GM23338 (cell line): ENCODE measurements at regions not wholly inside any gene's neighbourhood (a gene's known extent, or its start where the extent isn't known, plus 50 kb on each side); places are given as distances from the start of the nearest gene placed in this dataset.

Experiments
- ATAC-seq: fragments of 200-7000 bp; cut with Tn5 transposase; 3 replicates; pipeline ENCODE4 v1.9.1; 2020
- DNase-seq: peaks from one replicate; pipeline ENCODE4 v3.0.0-alpha.2; 2015; ENCODE audit warnings: low spot score
- H2AFZ ChIP-seq: fragments of 200-600 bp; sonication (generic); 2 replicates; pipeline ENCODE4 v1.8.0; 2016; ENCODE audit warnings: antibody characterized with exemption, mild to moderate bottlenecking, moderate library complexity
- H3F3A ChIP-seq: fragments of 200-600 bp; sonication (generic); replicated peaks from 2 replicates; pipeline ENCODE4 v1.8.0; 2017; ENCODE audit warnings: antibody characterized with exemption, mixed run types, low read depth
- H3K27ac ChIP-seq: fragments of 200-600 bp; sonication (generic); 2 replicates; pipeline ENCODE4 v1.6.1; 2016; ENCODE audit warnings: low read depth
- H3K27me3 ChIP-seq: fragments of 200-600 bp; sonication (generic); 2 replicates; pipeline ENCODE4 v1.8.0; 2016; ENCODE audit warnings: mild to moderate bottlenecking, mixed run types, moderate library complexity; ENCODE audit not compliant: insufficient read depth
- H3K36me3 ChIP-seq: fragments of 200-600 bp; sonication (generic); 2 replicates; pipeline ENCODE4 v1.8.0; 2016; ENCODE audit warnings: mild to moderate bottlenecking; ENCODE audit not compliant: insufficient read depth
- H3K4me1 ChIP-seq: fragments of 200-600 bp; sonication (generic); 2 replicates; pipeline ENCODE4 v1.8.0; 2016; ENCODE audit warnings: mild to moderate bottlenecking, moderate library complexity; ENCODE audit not compliant: insufficient read depth
- H3K4me2 ChIP-seq: fragments of 200-600 bp; sonication (generic); 2 replicates; pipeline ENCODE4 v1.7.1; 2017; ENCODE audit warnings: mixed run types
- H3K4me3 ChIP-seq: fragments of 200-600 bp; sonication (generic); 2 replicates; pipeline ENCODE4 v1.6.1; 2016; ENCODE audit warnings: mixed run types
- H3K79me2 ChIP-seq: fragments of 200-600 bp; sonication (generic); replicated peaks from 2 replicates; pipeline ENCODE4 v1.8.0; 2017; ENCODE audit warnings: mild to moderate bottlenecking; ENCODE audit not compliant: insufficient read depth
- H3K9me2 ChIP-seq: fragments of 200-600 bp; sonication (generic); 2 replicates; pipeline ENCODE4 v1.8.0; 2017; ENCODE audit not compliant: insufficient read depth
- H4K20me1 ChIP-seq: fragments of 200-600 bp; sonication (generic); replicated peaks from 2 replicates; pipeline ENCODE4 v1.8.0; 2017; ENCODE audit warnings: mild to moderate bottlenecking; ENCODE audit not compliant: insufficient read depth
- H3K27ac Mint-ChIP-seq: 2 replicates; pipeline ENCODE4 v1.8.0; 2020; ENCODE audit warnings: inconsistent platforms, mild to moderate bottlenecking, moderate library complexity, mixed read lengths
- H3K27me3 Mint-ChIP-seq: 3 replicates; pipeline ENCODE4 v1.8.0; 2022; ENCODE audit warnings: low read depth, mild to moderate bottlenecking, moderate library complexity, mixed read lengths, inconsistent platforms; ENCODE audit not compliant: insufficient read depth, poor library complexity
- H3K36me3 Mint-ChIP-seq: 3 replicates; pipeline ENCODE4 v1.8.0; 2021; ENCODE audit warnings: low read depth, mild to moderate bottlenecking, inconsistent platforms, moderate library complexity, mixed read lengths
- H3K4me1 Mint-ChIP-seq: 3 replicates; pipeline ENCODE4 v1.8.0; 2020; ENCODE audit warnings: mild to moderate bottlenecking, inconsistent platforms, mixed read lengths
- H3K4me3 Mint-ChIP-seq: 3 replicates; pipeline ENCODE4 v1.8.0; 2021; ENCODE audit warnings: moderate library complexity, mild to moderate bottlenecking, inconsistent platforms, mixed read lengths
- H3K9me3 Mint-ChIP-seq: 3 replicates; pipeline ENCODE4 v1.8.0; 2020; ENCODE audit warnings: moderate library complexity, mild to moderate bottlenecking, inconsistent platforms, mixed read lengths
- EZH2 ChIP-seq: fragments of 200-600 bp; sonication (generic); IDR thresholded peaks from one replicate; pipeline ENCODE4 v1.8.0; 2017; ENCODE audit warnings: antibody characterized with exemption, mild to moderate bottlenecking, low read depth; ENCODE audit not compliant: unreplicated experiment
- EZH2phosphoT487 ChIP-seq: fragments of 200-600 bp; sonication (generic); IDR thresholded peaks from one replicate; pipeline ENCODE4 v1.8.1; 2018; ENCODE audit warnings: antibody characterized with exemption; ENCODE audit not compliant: unreplicated experiment
- JUNB ChIP-seq: IDR thresholded peaks from one replicate; pipeline ENCODE4 v1.6.1; 2016; ENCODE audit warnings: antibody characterized with exemption; ENCODE audit not compliant: unreplicated experiment
- NANOG ChIP-seq: IDR thresholded peaks from 2 replicates; pipeline ENCODE4 v1.6.1; 2016; ENCODE audit warnings: antibody characterized with exemption, borderline replicate concordance
- POLR2AphosphoS5 ChIP-seq: IDR thresholded peaks from 2 replicates; pipeline ENCODE4 v1.6.1; 2016; ENCODE audit warnings: antibody characterized with exemption, low read depth
- REST ChIP-seq: IDR thresholded peaks from one replicate; pipeline ENCODE4 v1.6.1; 2018; ENCODE audit warnings: antibody characterized with exemption; ENCODE audit not compliant: unreplicated experiment
- STAT1 ChIP-seq: IDR thresholded peaks from one replicate; pipeline ENCODE4 v1.6.1; 2016; ENCODE audit warnings: antibody characterized with exemption; ENCODE audit not compliant: unreplicated experiment
- ZNF114 ChIP-seq: fragments of 250-450 bp; sonication (Bioruptor Pico); IDR thresholded peaks from 2 replicates; pipeline ENCODE4 v1.5.0; 2020; ENCODE audit warnings: mild to moderate bottlenecking, moderate library complexity
- ZNF331 ChIP-seq: fragments of 250-450 bp; sonication (Bioruptor Pico); IDR thresholded peaks from 2 replicates; pipeline ENCODE4 v1.5.0; 2020; ENCODE audit warnings: low read depth, mild to moderate bottlenecking, moderate library complexity
- TF ChIP-seq, protein P1 (sequence below), 2 experiments: fragments of 200-600 bp in 1 of 2; sonication (generic) in 1 of 2; conservative IDR thresholded peaks; 2 replicates each; pipeline versions ENCODE4 v1.5.1 to v1.6.1; 2016 to 2017; ENCODE audit warnings: antibody characterized with exemption in 2 of 2, low read depth in 2 of 2, mild to moderate bottlenecking in 2 of 2, moderate library complexity in 1 of 2
- TF ChIP-seq, protein P2 (sequence below): fragments of 250-450 bp; sonication (Bioruptor Pico); IDR thresholded peaks from 2 replicates; pipeline ENCODE4 v1.5.0; 2020; ENCODE audit warnings: mild to moderate bottlenecking, moderate library complexity

GRCh38 chr13:50687545-50687944 is 155.9 kb downstream of the DLEU7 start (continued):
- TF ChIP-seq REST (no peak), EZH2 (no peak), POLR2AphosphoS5 (no peak)

DNA sequence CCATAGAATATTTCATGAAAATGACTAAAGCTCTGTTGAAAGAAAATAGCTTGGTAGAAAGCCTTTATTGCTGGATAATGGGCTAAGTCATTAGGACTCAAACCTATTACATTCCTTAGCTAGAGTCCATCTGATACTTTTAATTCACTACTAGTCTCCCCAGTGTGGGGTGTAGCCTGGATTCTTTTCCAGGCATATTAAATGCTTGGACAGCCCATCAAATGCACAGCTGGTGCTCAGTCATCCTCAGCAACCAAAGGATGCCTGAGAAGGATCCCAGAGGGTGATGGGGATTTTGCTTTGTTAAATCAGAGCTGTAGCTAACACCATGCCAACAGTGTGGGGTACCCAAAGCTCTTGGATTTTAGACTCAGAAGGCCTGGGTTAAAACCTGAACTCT is 153.5 kb downstream of the DLEU7 start:
- Histone ChIP-seq H3K4me1 (peaks cover 16% of the 10 kb centered on the region), H3K79me2 (no peaks in the 10 kb centered on the region), H4K20me1 (no peaks in the 10 kb centered on the region), H3K27me3 (no peaks in the 10 kb centered on the region), H3K36me3 (no peaks in the 10 kb centered on the region), H3K9me2 (no peaks in the 10 kb centered on the region), H3K4me2 (no peak overlapping the region), H3F3A (no peaks in the 10 kb centered on the region), H2AFZ (no peak overlapping the region), H3K27ac (no peak overlapping the region), H3K4me3 (no peak overlapping the region)
- Mint-ChIP-seq H3K27ac (no peak overlapping the region), H3K9me3 (no peaks in the 10 kb centered on the region; the same call in 2 of the 3 replicates), H3K36me3 (no peaks in the 10 kb centered on the region), H3K4me3 (no peak overlapping the region), H3K27me3 (no peaks in the 10 kb centered on the region), H3K4me1 (peaks cover 20% of the 10 kb centered on the region)
- DNase-seq (no peak), ATAC-seq (no peak)
- no peak for TF ChIP-seq STAT1
- TF ChIP-seq, protein P1, sequence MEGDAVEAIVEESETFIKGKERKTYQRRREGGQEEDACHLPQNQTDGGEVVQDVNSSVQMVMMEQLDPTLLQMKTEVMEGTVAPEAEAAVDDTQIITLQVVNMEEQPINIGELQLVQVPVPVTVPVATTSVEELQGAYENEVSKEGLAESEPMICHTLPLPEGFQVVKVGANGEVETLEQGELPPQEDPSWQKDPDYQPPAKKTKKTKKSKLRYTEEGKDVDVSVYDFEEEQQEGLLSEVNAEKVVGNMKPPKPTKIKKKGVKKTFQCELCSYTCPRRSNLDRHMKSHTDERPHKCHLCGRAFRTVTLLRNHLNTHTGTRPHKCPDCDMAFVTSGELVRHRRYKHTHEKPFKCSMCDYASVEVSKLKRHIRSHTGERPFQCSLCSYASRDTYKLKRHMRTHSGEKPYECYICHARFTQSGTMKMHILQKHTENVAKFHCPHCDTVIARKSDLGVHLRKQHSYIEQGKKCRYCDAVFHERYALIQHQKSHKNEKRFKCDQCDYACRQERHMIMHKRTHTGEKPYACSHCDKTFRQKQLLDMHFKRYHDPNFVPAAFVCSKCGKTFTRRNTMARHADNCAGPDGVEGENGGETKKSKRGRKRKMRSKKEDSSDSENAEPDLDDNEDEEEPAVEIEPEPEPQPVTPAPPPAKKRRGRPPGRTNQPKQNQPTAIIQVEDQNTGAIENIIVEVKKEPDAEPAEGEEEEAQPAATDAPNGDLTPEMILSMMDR (conservative IDR thresholded peaks at IDR 0.05; ENCODE audit: low read depth in 2 of 2): no peak
- no peak for TF ChIP-seq EZH2phosphoT487
- no peak for TF ChIP-seq ZNF114 (CRISPR knock-in tag)
- TF ChIP-seq NANOG: no peak
- no peak for TF ChIP-seq REST
- no peak for TF ChIP-seq JUNB
- no peak for TF ChIP-seq POLR2AphosphoS5
- TF ChIP-seq ZNF331: no peak
- TF ChIP-seq EZH2: no peak
- TF ChIP-seq, protein P2, sequence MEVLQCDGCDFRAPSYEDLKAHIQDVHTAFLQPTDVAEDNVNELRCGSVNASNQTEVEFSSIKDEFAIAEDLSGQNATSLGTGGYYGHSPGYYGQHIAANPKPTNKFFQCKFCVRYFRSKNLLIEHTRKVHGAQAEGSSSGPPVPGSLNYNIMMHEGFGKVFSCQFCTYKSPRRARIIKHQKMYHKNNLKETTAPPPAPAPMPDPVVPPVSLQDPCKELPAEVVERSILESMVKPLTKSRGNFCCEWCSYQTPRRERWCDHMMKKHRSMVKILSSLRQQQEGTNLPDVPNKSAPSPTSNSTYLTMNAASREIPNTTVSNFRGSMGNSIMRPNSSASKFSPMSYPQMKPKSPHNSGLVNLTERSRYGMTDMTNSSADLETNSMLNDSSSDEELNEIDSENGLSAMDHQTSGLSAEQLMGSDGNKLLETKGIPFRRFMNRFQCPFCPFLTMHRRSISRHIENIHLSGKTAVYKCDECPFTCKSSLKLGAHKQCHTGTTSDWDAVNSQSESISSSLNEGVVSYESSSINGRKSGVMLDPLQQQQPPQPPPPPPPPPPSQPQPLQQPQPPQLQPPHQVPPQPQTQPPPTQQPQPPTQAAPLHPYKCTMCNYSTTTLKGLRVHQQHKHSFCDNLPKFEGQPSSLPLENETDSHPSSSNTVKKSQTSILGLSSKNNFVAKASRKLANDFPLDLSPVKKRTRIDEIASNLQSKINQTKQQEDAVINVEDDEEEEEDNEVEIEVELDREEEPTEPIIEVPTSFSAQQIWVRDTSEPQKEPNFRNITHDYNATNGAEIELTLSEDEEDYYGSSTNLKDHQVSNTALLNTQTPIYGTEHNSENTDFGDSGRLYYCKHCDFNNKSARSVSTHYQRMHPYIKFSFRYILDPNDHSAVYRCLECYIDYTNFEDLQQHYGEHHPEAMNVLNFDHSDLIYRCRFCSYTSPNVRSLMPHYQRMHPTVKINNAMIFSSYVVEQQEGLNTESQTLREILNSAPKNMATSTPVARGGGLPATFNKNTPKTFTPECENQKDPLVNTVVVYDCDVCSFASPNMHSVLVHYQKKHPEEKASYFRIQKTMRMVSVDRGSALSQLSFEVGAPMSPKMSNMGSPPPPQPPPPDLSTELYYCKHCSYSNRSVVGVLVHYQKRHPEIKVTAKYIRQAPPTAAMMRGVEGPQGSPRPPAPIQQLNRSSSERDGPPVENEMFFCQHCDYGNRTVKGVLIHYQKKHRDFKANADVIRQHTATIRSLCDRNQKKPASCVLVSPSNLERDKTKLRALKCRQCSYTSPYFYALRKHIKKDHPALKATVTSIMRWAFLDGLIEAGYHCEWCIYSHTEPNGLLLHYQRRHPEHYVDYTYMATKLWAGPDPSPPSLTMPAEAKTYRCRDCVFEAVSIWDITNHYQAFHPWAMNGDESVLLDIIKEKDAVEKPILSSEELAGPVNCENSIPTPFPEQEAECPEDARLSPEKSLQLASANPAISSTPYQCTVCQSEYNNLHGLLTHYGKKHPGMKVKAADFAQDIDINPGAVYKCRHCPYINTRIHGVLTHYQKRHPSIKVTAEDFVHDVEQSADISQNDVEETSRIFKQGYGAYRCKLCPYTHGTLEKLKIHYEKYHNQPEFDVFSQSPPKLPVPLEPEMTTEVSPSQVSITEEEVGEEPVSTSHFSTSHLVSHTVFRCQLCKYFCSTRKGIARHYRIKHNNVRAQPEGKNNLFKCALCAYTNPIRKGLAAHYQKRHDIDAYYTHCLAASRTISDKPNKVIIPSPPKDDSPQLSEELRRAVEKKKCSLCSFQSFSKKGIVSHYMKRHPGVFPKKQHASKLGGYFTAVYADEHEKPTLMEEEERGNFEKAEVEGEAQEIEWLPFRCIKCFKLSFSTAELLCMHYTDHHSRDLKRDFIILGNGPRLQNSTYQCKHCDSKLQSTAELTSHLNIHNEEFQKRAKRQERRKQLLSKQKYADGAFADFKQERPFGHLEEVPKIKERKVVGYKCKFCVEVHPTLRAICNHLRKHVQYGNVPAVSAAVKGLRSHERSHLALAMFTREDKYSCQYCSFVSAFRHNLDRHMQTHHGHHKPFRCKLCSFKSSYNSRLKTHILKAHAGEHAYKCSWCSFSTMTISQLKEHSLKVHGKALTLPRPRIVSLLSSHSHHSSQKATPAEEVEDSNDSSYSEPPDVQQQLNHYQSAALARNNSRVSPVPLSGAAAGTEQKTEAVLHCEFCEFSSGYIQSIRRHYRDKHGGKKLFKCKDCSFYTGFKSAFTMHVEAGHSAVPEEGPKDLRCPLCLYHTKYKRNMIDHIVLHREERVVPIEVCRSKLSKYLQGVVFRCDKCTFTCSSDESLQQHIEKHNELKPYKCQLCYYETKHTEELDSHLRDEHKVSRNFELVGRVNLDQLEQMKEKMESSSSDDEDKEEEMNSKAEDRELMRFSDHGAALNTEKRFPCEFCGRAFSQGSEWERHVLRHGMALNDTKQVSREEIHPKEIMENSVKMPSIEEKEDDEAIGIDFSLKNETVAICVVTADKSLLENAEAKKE (CRISPR knock-in tag): no peak
